BJ (cell line): ENCODE measurements at regions not wholly inside any gene's neighbourhood (a gene's known extent, or its start where the extent isn't known, plus 50 kb on each side); places are given as distances from the start of the nearest gene placed in this dataset.

Experiments used
- CTCF ChIA-PET: fragments of 350-600 bp; formaldehyde crosslinking; extraction: SDS; loops from one replicate; lab custom pipeline; 2021; ENCODE audit warnings: antibody characterized with exemption, inconsistent platforms; lab: Yijun Ruan, JAX
- POLR2A ChIA-PET: fragments of 300-600 bp; sonication (Branson Sonifier 250); formaldehyde crosslinking; extraction: SDS; loops from one replicate; lab custom pipeline; 2021; ENCODE audit warnings: antibody characterized with exemption; lab: Charles Lee
- DNase-seq: peaks from one replicate; pipeline ENCODE4 v3.0.0-alpha.2; 2011; ENCODE audit warnings: low read depth
- H3K27me3 ChIP-seq: 2 replicates; pipeline ENCODE4 v1.6.0; 2011; ENCODE audit warnings: low read length; ENCODE audit not compliant: control insufficient read depth, insufficient read depth
- H3K36me3 ChIP-seq: 2 replicates; pipeline ENCODE4 v1.5.1; 2011; ENCODE audit warnings: low read length; ENCODE audit not compliant: control insufficient read depth, insufficient read depth
- H3K4me3 ChIP-seq: 2 replicates; pipeline ENCODE4 v1.5.1; 2011; ENCODE audit warnings: low read depth, mild to moderate bottlenecking, control low read depth, low read length
- TF ChIP-seq, protein P1 (sequence below): IDR thresholded peaks from 2 replicates; pipeline ENCODE4 v1.5.1; 2011; ENCODE audit warnings: low read depth, mild to moderate bottlenecking, control low read depth, inconsistent platforms, low read length, moderate library complexity; ENCODE audit not compliant: insufficient read depth

DNA sequence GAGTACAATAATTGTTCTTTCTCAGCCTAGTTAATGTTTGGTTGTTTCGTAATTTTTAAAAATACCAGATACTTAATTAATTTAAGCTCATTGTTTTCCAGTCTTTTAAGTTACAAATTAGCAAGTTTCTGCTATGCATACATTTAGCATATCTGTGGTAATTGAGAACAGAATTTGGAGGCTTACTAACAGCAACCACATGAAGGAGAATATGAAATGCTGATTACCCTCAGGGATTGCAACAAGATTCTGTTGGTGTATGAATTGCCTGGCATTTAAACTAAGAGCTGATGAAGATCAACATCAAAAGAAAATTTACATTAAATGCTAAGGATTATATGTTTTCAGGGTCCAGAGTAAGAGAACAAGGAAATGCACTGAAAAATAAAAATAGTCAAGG lies 580.0 kb upstream of the INTU start:
- no peaks in the 10 kb centered on the region for H3K27me3 ChIP-seq
- TF ChIP-seq, protein P1, sequence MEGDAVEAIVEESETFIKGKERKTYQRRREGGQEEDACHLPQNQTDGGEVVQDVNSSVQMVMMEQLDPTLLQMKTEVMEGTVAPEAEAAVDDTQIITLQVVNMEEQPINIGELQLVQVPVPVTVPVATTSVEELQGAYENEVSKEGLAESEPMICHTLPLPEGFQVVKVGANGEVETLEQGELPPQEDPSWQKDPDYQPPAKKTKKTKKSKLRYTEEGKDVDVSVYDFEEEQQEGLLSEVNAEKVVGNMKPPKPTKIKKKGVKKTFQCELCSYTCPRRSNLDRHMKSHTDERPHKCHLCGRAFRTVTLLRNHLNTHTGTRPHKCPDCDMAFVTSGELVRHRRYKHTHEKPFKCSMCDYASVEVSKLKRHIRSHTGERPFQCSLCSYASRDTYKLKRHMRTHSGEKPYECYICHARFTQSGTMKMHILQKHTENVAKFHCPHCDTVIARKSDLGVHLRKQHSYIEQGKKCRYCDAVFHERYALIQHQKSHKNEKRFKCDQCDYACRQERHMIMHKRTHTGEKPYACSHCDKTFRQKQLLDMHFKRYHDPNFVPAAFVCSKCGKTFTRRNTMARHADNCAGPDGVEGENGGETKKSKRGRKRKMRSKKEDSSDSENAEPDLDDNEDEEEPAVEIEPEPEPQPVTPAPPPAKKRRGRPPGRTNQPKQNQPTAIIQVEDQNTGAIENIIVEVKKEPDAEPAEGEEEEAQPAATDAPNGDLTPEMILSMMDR = no peak
- H3K4me3 ChIP-seq = no peak overlapping the region
- no peak for DNase-seq
- CTCF ChIA-PET = no interaction called here
- POLR2A ChIA-PET = no interaction called here
- H3K36me3 ChIP-seq = no peaks in the 10 kb centered on the region

DNA sequence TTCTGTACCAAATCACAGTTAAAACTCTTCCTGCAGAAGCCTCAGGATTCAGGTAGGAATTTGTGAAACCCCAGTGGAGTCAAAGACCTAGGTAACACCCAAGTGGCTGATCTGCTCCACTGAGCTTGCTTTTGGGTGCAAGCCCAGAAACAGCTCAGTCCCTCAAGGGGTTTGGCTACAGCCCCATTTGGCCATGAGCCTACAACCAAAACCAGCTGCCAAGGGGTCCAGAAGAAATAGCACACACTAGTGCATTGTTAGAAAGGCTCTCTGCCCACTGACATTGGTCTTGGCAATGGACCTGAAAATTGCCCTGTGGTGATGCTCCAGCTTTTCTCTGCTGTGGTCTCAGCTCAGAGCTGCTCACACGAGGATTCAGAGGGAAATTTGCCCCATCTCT lies 577.4 kb upstream of the INTU start:
- ChIA-PET POLR2A (no interaction called here), CTCF (no interaction called here)
- TF ChIP-seq, protein P1 = no peak
- DNase-seq = no peak
- Histone ChIP-seq H3K4me3 (no peak overlapping the region), H3K36me3 (no peaks in the 10 kb centered on the region), H3K27me3 (no peaks in the 10 kb centered on the region)

DNA sequence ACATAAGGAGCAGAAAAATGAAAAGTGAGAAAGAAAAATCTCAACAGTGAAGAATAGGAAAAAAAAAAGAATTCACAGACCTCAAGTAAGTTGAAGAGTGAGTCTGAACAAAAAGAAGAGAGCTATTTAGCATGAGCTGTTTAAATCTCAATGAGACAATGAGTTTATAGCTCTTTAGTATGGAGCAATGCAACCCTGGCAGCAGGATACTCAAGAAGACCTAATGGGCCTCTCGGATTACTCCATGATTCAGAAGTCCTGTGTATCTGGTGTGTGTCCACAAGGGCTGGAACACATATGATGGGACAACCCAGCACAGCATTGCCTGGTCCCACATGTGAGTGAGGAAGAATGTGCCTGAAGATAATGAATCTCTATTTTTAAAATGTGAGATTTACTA lies 563.1 kb upstream of the INTU start:
- H3K4me3 ChIP-seq = no peak overlapping the region
- POLR2A ChIA-PET = no interaction called here
- no peaks in the 10 kb centered on the region for H3K27me3 ChIP-seq
- no peaks in the 10 kb centered on the region for H3K36me3 ChIP-seq
- TF ChIP-seq, protein P1 = no peak
- no peak for DNase-seq
- CTCF ChIA-PET = interaction anchor here (0.6 kb wide), 2 partner anchors 51 to 121 kb away, joined by 3 to 4 read pairs; no protein-coding TSS in a partner anchor

DNA sequence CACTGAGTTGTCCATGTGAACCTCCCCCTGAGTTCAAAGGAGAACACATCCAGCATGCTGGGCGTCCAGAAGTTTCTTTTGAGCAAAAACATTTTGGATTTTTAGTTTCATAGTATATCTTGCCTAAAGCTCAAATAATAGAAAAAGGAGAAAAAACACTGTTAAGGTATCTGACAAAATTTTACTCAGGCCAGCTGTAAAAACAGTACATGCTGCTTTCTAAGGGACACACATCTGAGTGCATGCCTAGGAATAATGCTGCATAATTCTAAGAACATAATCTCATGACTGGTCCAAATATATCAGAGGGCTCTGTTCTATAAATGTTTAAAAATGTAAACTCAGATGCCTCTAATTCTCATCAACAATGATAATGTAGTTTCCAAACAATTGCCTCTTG lies 561.3 kb upstream of the INTU start:
- no peak for DNase-seq
- TF ChIP-seq, protein P1 = no peak
- CTCF ChIA-PET = interaction anchor here (0.7 kb wide), 1 partner anchor 15 kb away, joined by 3 read pairs; no protein-coding TSS in a partner anchor

DNA sequence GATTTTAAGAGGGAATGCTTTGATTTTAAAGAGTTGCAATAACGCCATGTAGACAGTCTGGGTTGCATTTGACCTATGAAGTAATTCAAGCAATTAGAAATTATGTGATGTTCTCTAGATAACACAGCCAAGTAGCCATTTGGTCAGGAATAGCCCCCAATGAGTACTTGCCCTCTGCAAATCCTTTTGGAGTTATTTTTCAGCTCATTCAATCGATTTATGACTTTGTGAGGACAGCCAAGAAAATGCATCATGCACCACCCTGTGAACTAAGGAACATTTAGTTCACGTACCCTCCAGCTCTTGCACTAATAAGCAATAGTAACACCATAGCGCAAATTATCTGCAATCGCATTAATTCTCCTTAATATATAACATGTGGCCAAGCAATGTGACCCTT lies 552.6 kb upstream of the INTU start:
- H3K4me3 ChIP-seq = no peak overlapping the region
- ChIA-PET POLR2A (no interaction called here), CTCF (no interaction called here)
- no peaks in the 10 kb centered on the region for H3K27me3 ChIP-seq
- no peak for DNase-seq
- TF ChIP-seq, protein P1 = no peak
- no peaks in the 10 kb centered on the region for H3K36me3 ChIP-seq

More for the DNA sequence above, 561.3 kb upstream of the INTU start:
- H3K36me3 ChIP-seq = no peaks in the 10 kb centered on the region
- H3K27me3 ChIP-seq = no peaks in the 10 kb centered on the region
- H3K4me3 ChIP-seq = no peak overlapping the region
- POLR2A ChIA-PET = no interaction called here
